ENCODE measurements at regions not wholly inside any gene's neighbourhood (a gene's known extent, or its start where the extent isn't known, plus 50 kb on each side); places are given as distances from the start of the nearest gene placed in this dataset.

DNA sequence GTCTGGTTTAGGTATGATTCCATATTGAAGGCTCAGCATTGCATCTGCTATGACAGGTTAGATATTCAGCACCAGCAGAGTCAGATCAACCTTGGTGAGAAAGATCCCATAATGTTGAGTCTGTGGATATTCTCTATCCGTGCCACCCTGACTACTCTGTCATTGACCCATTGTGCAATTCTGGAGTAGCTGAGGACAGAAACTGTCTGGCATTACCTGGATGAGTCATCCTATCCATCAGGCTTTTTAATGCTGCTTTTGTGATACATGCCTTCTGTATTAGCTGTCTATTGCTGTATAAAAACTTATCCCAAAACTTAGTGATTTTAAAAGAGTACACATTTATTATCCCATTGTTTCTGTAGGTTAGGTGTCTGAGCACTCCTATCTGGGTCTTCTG lies 189.1 kb upstream of the FAT3 start:
- TF ChIP-seq, protein P1, sequence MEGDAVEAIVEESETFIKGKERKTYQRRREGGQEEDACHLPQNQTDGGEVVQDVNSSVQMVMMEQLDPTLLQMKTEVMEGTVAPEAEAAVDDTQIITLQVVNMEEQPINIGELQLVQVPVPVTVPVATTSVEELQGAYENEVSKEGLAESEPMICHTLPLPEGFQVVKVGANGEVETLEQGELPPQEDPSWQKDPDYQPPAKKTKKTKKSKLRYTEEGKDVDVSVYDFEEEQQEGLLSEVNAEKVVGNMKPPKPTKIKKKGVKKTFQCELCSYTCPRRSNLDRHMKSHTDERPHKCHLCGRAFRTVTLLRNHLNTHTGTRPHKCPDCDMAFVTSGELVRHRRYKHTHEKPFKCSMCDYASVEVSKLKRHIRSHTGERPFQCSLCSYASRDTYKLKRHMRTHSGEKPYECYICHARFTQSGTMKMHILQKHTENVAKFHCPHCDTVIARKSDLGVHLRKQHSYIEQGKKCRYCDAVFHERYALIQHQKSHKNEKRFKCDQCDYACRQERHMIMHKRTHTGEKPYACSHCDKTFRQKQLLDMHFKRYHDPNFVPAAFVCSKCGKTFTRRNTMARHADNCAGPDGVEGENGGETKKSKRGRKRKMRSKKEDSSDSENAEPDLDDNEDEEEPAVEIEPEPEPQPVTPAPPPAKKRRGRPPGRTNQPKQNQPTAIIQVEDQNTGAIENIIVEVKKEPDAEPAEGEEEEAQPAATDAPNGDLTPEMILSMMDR (IDR thresholded peaks at IDR 0.05; ENCODE audit: low read length): no peak
- no peak for TF ChIP-seq EZH2 (optimal IDR thresholded peaks at IDR 0.05; ENCODE audit: low read depth, low read length)
